CD14-positive monocyte (primary cell): ENCODE measurements at regions not wholly inside any gene's neighbourhood (a gene's known extent, or its start where the extent isn't known, plus 50 kb on each side); places are given as distances from the start of the nearest gene placed in this dataset.

ENCODE experiments used
- DNase-seq, 3 donors: peaks; one replicate each; pipeline ENCODE4 v3.0.0-alpha.2; 2011 to 2022
- H2AFZ ChIP-seq: 2 replicates; pipeline ENCODE4 v1.6.0; 2012; ENCODE audit warnings: mild to moderate bottlenecking, low read depth, low read length, inconsistent platforms; ENCODE audit not compliant: insufficient read depth, poor library complexity, severe bottlenecking
- H3K27ac ChIP-seq, 2 donors: 1 replicate in 1 of 2; 2 replicates in 1 of 2; pipeline ENCODE4 v1.5.1; 2012 to 2013; ENCODE audit warnings: low read length in 2 of 2, control low read depth in 1 of 2, inconsistent platforms in 1 of 2, low read depth in 1 of 2, mild to moderate bottlenecking in 1 of 2
- H3K27me3 ChIP-seq, 2 donors: one replicate each; pipeline versions ENCODE4 v1.6.0 to v1.6.1; 2011 to 2013; ENCODE audit warnings: low read length in 2 of 2; ENCODE audit not compliant: control insufficient read depth in 2 of 2, insufficient read depth in 2 of 2
- H3K36me3 ChIP-seq, 2 donors: replicated peaks in 1 of 2; 1 replicate in 1 of 2; 2 replicates in 1 of 2; pipeline versions ENCODE4 v1.5.1 to v1.6.1; 2012 to 2013; ENCODE audit warnings: low read length in 2 of 2, control low read depth in 1 of 2, inconsistent platforms in 1 of 2, mild to moderate bottlenecking in 1 of 2; ENCODE audit not compliant: insufficient read depth in 2 of 2, control insufficient read depth in 1 of 2
- H3K4me1 ChIP-seq, 2 donors: 1 replicate in 1 of 2; 2 replicates in 1 of 2; pipeline versions ENCODE4 v1.5.1 to v1.6.1; 2012 to 2013; ENCODE audit warnings: low read length in 2 of 2, control low read depth in 1 of 2, inconsistent platforms in 1 of 2, mild to moderate bottlenecking in 1 of 2, moderate library complexity in 1 of 2; ENCODE audit not compliant: insufficient read depth in 2 of 2, control insufficient read depth in 1 of 2
- H3K4me2 ChIP-seq: replicated peaks from 2 replicates; pipeline ENCODE3; 2012; ENCODE audit warnings: low read length, moderate library complexity, mild to moderate bottlenecking; ENCODE audit not compliant: poor library complexity, severe bottlenecking; ENCODE audit errors: extremely low read depth
- H3K4me3 ChIP-seq, 3 experiments: fragments of 200-600 bp in 1 of 3; sonication (generic) in 1 of 3; replicated peaks in 1 of 3; 1 replicate in 2 of 3; 2 replicates in 1 of 3; pipeline ENCODE4 v1.5.1; 2011 to 2013; ENCODE audit warnings: low read length in 3 of 3, mild to moderate bottlenecking in 3 of 3, control low read depth in 2 of 3, low read depth in 2 of 3, inconsistent platforms in 1 of 3, moderate library complexity in 1 of 3
- H3K79me2 ChIP-seq: 2 replicates; pipeline ENCODE4 v1.6.0; 2012; ENCODE audit warnings: mild to moderate bottlenecking, control low read depth, inconsistent platforms, low read length, moderate library complexity; ENCODE audit not compliant: insufficient read depth
- H3K9ac ChIP-seq: 2 replicates; pipeline ENCODE4 v1.6.0; 2017; ENCODE audit warnings: low read length, mild to moderate bottlenecking; ENCODE audit not compliant: insufficient read depth, poor library complexity, severe bottlenecking
- H3K9me3 ChIP-seq, 2 donors: replicated peaks in 1 of 2; 1 replicate in 1 of 2; 2 replicates in 1 of 2; pipeline versions ENCODE4 v1.5.1 to v1.6.1; 2012 to 2013; ENCODE audit warnings: low read length in 2 of 2, control low read depth in 1 of 2; ENCODE audit not compliant: control insufficient read depth in 1 of 2, insufficient read depth in 1 of 2
- H4K20me1 ChIP-seq: 2 replicates; pipeline ENCODE4 v1.6.0; 2012; ENCODE audit warnings: mild to moderate bottlenecking, low read length, control low read depth, moderate library complexity; ENCODE audit not compliant: insufficient read depth
- H3K27ac Mint-ChIP-seq, 7 donors: one replicate each; pipeline ENCODE4 v1.8.0; 2020; ENCODE audit warnings: mild to moderate bottlenecking in 7 of 7, mixed read lengths in 7 of 7, moderate library complexity in 6 of 7, inconsistent platforms in 2 of 7
- H3K27me3 Mint-ChIP-seq, 3 donors: one replicate each; pipeline ENCODE4 v1.8.0; 2021 to 2022; ENCODE audit warnings: low read depth in 3 of 3, mild to moderate bottlenecking in 3 of 3, mixed read lengths in 3 of 3, moderate library complexity in 3 of 3, inconsistent platforms in 1 of 3
- H3K36me3 Mint-ChIP-seq, 2 donors: one replicate each; pipeline ENCODE4 v1.8.0; 2020; ENCODE audit warnings: mixed read lengths in 2 of 2, inconsistent platforms in 1 of 2, mild to moderate bottlenecking in 1 of 2
- H3K4me1 Mint-ChIP-seq: one replicate; pipeline ENCODE4 v1.8.0; 2020; ENCODE audit warnings: mild to moderate bottlenecking, mixed read lengths
- H3K4me3 Mint-ChIP-seq, 2 donors: one replicate each; pipeline ENCODE4 v1.8.0; 2020; ENCODE audit warnings: mild to moderate bottlenecking in 2 of 2, mixed read lengths in 2 of 2, moderate library complexity in 1 of 2
- H3K9me3 Mint-ChIP-seq, 7 donors: one replicate each; pipeline ENCODE4 v1.8.0; 2020 to 2022; ENCODE audit warnings: mixed read lengths in 7 of 7, mild to moderate bottlenecking in 6 of 7, moderate library complexity in 6 of 7, inconsistent platforms in 2 of 7
- WGBS: methylation state at CpG from one replicate; pipeline ENCODE4 v1.1.5; 2013; ENCODE audit warnings: missing lambda C conversion rate; ENCODE audit not compliant: insufficient coverage; 5-methylcytosine and 5-hydroxymethylcytosine counted together
- intact Hi-C, 2 donors: fragments of 100-400 bp; cut with micrococcal nuclease; formaldehyde crosslinking; loops; one replicate each; pipeline versions ENCODE4 v1.15.0 to v1.15.1; 2023
- TF ChIP-seq, protein P1 (sequence below): fragments of 200-600 bp; IDR thresholded peaks from one replicate; pipeline ENCODE4 v1.8.0; 2022; ENCODE audit warnings: antibody characterized with exemption, mild to moderate bottlenecking

DNA sequence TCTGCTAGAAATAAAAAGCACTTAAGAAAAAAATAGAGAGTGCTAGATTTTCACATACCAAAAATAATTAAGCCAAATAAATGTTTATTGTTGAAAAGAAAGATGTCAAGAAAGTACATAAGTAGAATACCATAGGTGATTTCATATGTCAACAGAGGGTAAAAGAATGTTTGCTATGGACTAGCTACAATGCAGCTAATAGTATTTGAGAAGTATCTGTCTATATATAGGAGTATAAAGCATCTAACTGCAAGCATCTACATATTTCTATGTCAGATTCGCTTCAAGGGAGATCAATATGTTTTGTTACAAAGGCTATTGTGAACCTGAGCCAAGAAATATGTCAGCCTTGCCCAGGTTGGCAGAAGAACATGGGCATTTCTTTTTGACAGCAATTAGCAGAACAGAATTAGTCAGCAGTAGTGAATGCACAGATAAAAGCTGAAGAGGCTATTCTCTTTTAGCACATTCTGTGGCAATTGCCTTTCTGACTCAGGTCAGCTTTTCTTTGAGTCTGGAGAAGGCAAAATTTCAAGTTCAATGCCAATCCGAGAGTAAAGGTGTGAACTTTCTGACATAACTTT, 140.1 kb downstream of the ALG10B start:
- Mint-ChIP-seq H3K9me3 (peaks cover 0 to 3% (median 0%) of the 10 kb centered on the region in 7 donors), H3K4me3 (no peak overlapping the region), H3K36me3 (no peaks in the 10 kb centered on the region), H3K27me3 (peaks cover 1 to 3% (median 2%) of the 10 kb centered on the region in 3 donors), H3K27ac (no peak overlapping the region), H3K4me1 (no peaks in the 10 kb centered on the region)
- Histone ChIP-seq H4K20me1 (no peaks in the 10 kb centered on the region), H3K4me1 (no peaks in the 10 kb centered on the region), H3K27me3 (no peaks in the 10 kb centered on the region), H3K27ac (no peak overlapping the region), H3K9me3 (no peaks in the 10 kb centered on the region), H3K36me3 (no peaks in the 10 kb centered on the region), H2AFZ (no peak overlapping the region), H3K9ac (no peak overlapping the region), H3K4me3 (no peak overlapping the region), H3K79me2 (no peaks in the 10 kb centered on the region), H3K4me2 (no peak overlapping the region)
- DNase-seq, result no peak
- 100% methylated on average over 1 of the region's 2 CpGs for WGBS
- TF ChIP-seq, protein P1, sequence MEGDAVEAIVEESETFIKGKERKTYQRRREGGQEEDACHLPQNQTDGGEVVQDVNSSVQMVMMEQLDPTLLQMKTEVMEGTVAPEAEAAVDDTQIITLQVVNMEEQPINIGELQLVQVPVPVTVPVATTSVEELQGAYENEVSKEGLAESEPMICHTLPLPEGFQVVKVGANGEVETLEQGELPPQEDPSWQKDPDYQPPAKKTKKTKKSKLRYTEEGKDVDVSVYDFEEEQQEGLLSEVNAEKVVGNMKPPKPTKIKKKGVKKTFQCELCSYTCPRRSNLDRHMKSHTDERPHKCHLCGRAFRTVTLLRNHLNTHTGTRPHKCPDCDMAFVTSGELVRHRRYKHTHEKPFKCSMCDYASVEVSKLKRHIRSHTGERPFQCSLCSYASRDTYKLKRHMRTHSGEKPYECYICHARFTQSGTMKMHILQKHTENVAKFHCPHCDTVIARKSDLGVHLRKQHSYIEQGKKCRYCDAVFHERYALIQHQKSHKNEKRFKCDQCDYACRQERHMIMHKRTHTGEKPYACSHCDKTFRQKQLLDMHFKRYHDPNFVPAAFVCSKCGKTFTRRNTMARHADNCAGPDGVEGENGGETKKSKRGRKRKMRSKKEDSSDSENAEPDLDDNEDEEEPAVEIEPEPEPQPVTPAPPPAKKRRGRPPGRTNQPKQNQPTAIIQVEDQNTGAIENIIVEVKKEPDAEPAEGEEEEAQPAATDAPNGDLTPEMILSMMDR, result no peak
- intact Hi-C loops, result no loop called here

DNA sequence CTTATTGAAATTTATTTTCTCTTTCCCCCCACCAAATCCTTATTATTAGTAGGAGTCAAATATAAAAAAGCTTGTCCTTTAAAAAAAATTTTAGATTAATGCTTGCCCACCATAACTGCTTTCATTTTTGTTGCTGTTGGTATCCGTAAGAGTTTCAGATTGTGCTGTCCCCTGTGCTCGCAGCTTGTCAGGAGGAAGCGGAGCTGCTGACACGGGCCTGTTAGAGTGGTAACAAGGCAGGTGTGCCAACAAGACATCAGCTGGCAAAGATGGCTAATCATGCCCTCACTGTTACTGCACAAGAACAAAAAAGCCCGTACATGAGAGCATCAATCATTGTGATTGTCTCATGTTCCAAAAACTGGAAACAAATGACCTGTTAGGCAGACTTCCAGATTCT, 148.4 kb downstream of the ALG10B start:
- H3K27me3 Mint-ChIP-seq, result peaks cover 0 to 6% (median 0%) of the 10 kb centered on the region in 3 donors
- Histone ChIP-seq H3K27ac (no peak overlapping the region), H3K79me2 (no peaks in the 10 kb centered on the region), H3K4me3 (no peak overlapping the region), H3K36me3 (no peaks in the 10 kb centered on the region), H4K20me1 (no peaks in the 10 kb centered on the region), H3K9ac (no peak overlapping the region), H3K4me1 (no peaks in the 10 kb centered on the region), H3K4me2 (no peak overlapping the region), H3K27me3 (no peaks in the 10 kb centered on the region), H3K9me3 (no peaks in the 10 kb centered on the region), H2AFZ (no peak overlapping the region)
- H3K27ac Mint-ChIP-seq, result no peak overlapping the region
- no peaks in the 10 kb centered on the region for H3K4me1 Mint-ChIP-seq
- TF ChIP-seq, protein P1, result no peak
- 71% methylated on average over 3 of the region's 5 CpGs for WGBS
- intact Hi-C loops, result no loop called here
- DNase-seq, result no peak
- H3K9me3 Mint-ChIP-seq, result peaks cover 0 to 1% (median 0%) of the 10 kb centered on the region in 7 donors
- H3K36me3 Mint-ChIP-seq, result no peaks in the 10 kb centered on the region
- H3K4me3 Mint-ChIP-seq, result no peak overlapping the region
